Liver (tissue), 8 donors: ENCODE measurements at regions not wholly inside any gene's neighbourhood (a gene's known extent, or its start where the extent isn't known, plus 50 kb on each side); places are given as distances from the start of the nearest gene placed in this dataset.

Experiments used
- DNase-seq: peaks from one replicate; pipeline ENCODE4 v3.0.0-alpha.2; 2017; ENCODE audit warnings: low spot score
- H3K27ac ChIP-seq, 2 donors: one replicate each; pipeline ENCODE4 v1.7.0; 2013; ENCODE audit warnings: inconsistent platforms in 2 of 2, low read length in 2 of 2, control low read depth in 1 of 2, low read depth in 1 of 2, mild to moderate bottlenecking in 1 of 2
- H3K27me3 ChIP-seq, 4 donors: one replicate each; pipeline versions ENCODE4 v1.6.1 to v1.7.0; 2013; ENCODE audit warnings: low read length in 3 of 4, inconsistent platforms in 1 of 4, mild to moderate bottlenecking in 1 of 4, moderate library complexity in 1 of 4; ENCODE audit not compliant: control insufficient read depth in 4 of 4, insufficient read depth in 4 of 4
- H3K36me3 ChIP-seq, 4 donors: one replicate each; pipeline versions ENCODE4 v1.6.1 to v1.7.0; 2013; ENCODE audit warnings: low read length in 3 of 4, mild to moderate bottlenecking in 3 of 4, low read depth in 1 of 4, moderate library complexity in 1 of 4; ENCODE audit not compliant: control insufficient read depth in 4 of 4, insufficient read depth in 3 of 4
- H3K4me1 ChIP-seq, 4 donors: one replicate each; pipeline versions ENCODE4 v1.6.1 to v1.7.0; 2013; ENCODE audit warnings: low read length in 3 of 4, mild to moderate bottlenecking in 3 of 4, moderate library complexity in 1 of 4; ENCODE audit not compliant: control insufficient read depth in 4 of 4, insufficient read depth in 4 of 4
- H3K4me3 ChIP-seq, 3 donors: one replicate each; pipeline versions ENCODE4 v1.6.1 to v1.7.0; 2013; ENCODE audit warnings: low read length in 3 of 3, control low read depth in 1 of 3, low read depth in 1 of 3, mild to moderate bottlenecking in 1 of 3
- H3K9ac ChIP-seq, 2 donors: one replicate each; pipeline ENCODE4 v1.7.0; 2013; ENCODE audit warnings: low read length in 2 of 2, mild to moderate bottlenecking in 2 of 2, moderate library complexity in 2 of 2, control low read depth in 1 of 2, low read depth in 1 of 2
- H3K9me3 ChIP-seq, 4 donors: one replicate each; pipeline versions ENCODE4 v1.6.1 to v1.7.0; 2013; ENCODE audit warnings: low read length in 3 of 4; ENCODE audit not compliant: control insufficient read depth in 4 of 4
- EGR1 ChIP-seq, 2 donors: IDR thresholded peaks; 2 replicates each; pipeline ENCODE4 v1.6.1; 2016 to 2018; ENCODE audit warnings: antibody characterized with exemption in 2 of 2, low read depth in 2 of 2
- GABPA ChIP-seq, 2 donors: IDR thresholded peaks in 1 of 2; conservative IDR thresholded peaks in 1 of 2; 2 replicates each; pipeline ENCODE4 v1.6.1; 2016; ENCODE audit warnings: antibody characterized with exemption in 2 of 2, mild to moderate bottlenecking in 1 of 2, moderate library complexity in 1 of 2
- HNF4A ChIP-seq, 2 donors: conservative IDR thresholded peaks; 2 replicates each; pipeline ENCODE4 v1.6.1; 2016; ENCODE audit warnings: antibody characterized with exemption in 2 of 2, mild to moderate bottlenecking in 2 of 2
- HNF4G ChIP-seq: IDR thresholded peaks from 2 replicates; pipeline ENCODE4 v1.6.1; 2016; ENCODE audit warnings: antibody characterized with exemption
- JUND ChIP-seq, 2 donors: IDR thresholded peaks; 2 replicates each; pipeline ENCODE4 v1.6.1; 2016; ENCODE audit warnings: antibody characterized with exemption in 2 of 2
- RAD21 ChIP-seq, 2 donors: IDR thresholded peaks; 2 replicates each; pipeline ENCODE4 v1.6.1; 2016; ENCODE audit warnings: antibody characterized with exemption in 2 of 2, mild to moderate bottlenecking in 2 of 2
- REST ChIP-seq: IDR thresholded peaks from 2 replicates; pipeline ENCODE4 v1.6.1; 2016; ENCODE audit warnings: antibody characterized with exemption, mild to moderate bottlenecking
- RXRA ChIP-seq, 2 donors: IDR thresholded peaks; 2 replicates each; pipeline ENCODE4 v1.6.1; 2017 to 2018; ENCODE audit warnings: antibody characterized with exemption in 2 of 2, mild to moderate bottlenecking in 1 of 2
- SP1 ChIP-seq: IDR thresholded peaks from 2 replicates; pipeline ENCODE4 v1.6.1; 2018; ENCODE audit warnings: antibody characterized with exemption, mild to moderate bottlenecking
- TAF1 ChIP-seq: conservative IDR thresholded peaks from 2 replicates; pipeline ENCODE4 v1.6.1; 2016; ENCODE audit warnings: antibody characterized with exemption, mild to moderate bottlenecking
- YY1 ChIP-seq: IDR thresholded peaks from 2 replicates; pipeline ENCODE4 v1.6.1; 2016; ENCODE audit warnings: antibody characterized with exemption, mild to moderate bottlenecking
- ZBTB33 ChIP-seq: IDR thresholded peaks from 2 replicates; pipeline ENCODE4 v1.6.1; 2016; ENCODE audit warnings: antibody characterized with exemption
- WGBS: extraction: QIAGEN DNeasy Blood & Tissue Kit; methylation state at CpG from one replicate; pipeline ENCODE4 v1.1.7; 2013; 5-methylcytosine and 5-hydroxymethylcytosine counted together
- TF ChIP-seq, protein P1 (sequence below): fragments of 150-350 bp; IDR thresholded peaks from 2 replicates; pipeline ENCODE4 v1.5.1; 2017; ENCODE audit warnings: improper control_type of control experiment, low read depth, low read length; ENCODE audit not compliant: missing input control
- TF ChIP-seq, protein P2 (sequence below): IDR thresholded peaks from 2 replicates; pipeline ENCODE4 v1.6.1; 2016; ENCODE audit warnings: antibody characterized with exemption
- donor health status: healthy.
- donor health status: healthy.
- donor health status: healthy.
- donor health status: healthy.
- donor health status: healthy.

GRCh38 chr14:101206556-101206955, 303.0 kb upstream of the RTL1 start:
- no peak for TF ChIP-seq JUND (IDR thresholded peaks at IDR 0.05)
- TF ChIP-seq HNF4G = no peak
- TF ChIP-seq SP1 = no peak
- TF ChIP-seq EGR1 (IDR thresholded peaks at IDR 0.05; ENCODE audit: low read depth in 2 of 2) = no peak
- TF ChIP-seq, protein P1, sequence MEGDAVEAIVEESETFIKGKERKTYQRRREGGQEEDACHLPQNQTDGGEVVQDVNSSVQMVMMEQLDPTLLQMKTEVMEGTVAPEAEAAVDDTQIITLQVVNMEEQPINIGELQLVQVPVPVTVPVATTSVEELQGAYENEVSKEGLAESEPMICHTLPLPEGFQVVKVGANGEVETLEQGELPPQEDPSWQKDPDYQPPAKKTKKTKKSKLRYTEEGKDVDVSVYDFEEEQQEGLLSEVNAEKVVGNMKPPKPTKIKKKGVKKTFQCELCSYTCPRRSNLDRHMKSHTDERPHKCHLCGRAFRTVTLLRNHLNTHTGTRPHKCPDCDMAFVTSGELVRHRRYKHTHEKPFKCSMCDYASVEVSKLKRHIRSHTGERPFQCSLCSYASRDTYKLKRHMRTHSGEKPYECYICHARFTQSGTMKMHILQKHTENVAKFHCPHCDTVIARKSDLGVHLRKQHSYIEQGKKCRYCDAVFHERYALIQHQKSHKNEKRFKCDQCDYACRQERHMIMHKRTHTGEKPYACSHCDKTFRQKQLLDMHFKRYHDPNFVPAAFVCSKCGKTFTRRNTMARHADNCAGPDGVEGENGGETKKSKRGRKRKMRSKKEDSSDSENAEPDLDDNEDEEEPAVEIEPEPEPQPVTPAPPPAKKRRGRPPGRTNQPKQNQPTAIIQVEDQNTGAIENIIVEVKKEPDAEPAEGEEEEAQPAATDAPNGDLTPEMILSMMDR = no peak
- no peaks in the 10 kb centered on the region for H3K27me3 ChIP-seq
- H3K4me1 ChIP-seq = no peaks in the 10 kb centered on the region
- H3K9ac ChIP-seq = no peak overlapping the region
- WGBS = 85% methylated on average over 3 of the region's 3 CpGs
- no peak overlapping the region for H3K4me3 ChIP-seq
- H3K36me3 ChIP-seq = no peaks in the 10 kb centered on the region
- H3K27ac ChIP-seq = no peak overlapping the region
- H3K9me3 ChIP-seq = peaks cover 2 to 20% (median 11%) of the 10 kb centered on the region in 4 donors
- no peak for DNase-seq

DNA sequence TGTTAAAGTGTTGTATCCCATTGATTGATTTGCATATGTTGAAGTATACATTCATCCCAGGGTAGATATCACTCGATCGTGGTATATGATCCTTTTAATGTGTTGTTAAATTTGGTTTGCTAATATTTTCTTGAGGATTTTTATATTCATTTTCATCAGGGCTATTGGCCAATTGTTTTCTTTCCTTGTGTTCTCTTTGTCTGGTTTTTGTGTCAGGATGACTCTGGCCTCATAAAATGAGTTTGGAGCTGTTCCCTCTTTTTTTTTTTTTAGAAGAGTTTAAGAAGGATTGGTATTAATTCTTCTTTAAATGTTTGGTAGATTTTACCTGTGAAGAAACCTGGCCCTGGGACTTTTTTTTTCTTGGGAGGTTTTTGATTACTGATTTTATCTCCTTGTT, 303.5 kb upstream of the RTL1 start:
- Histone ChIP-seq H3K9ac (no peak overlapping the region), H3K27me3 (no peaks in the 10 kb centered on the region), H3K27ac (no peak overlapping the region), H3K4me1 (no peaks in the 10 kb centered on the region), H3K4me3 (no peak overlapping the region), H3K36me3 (no peaks in the 10 kb centered on the region), H3K9me3 (peaks cover 2 to 20% (median 11%) of the 10 kb centered on the region in 4 donors)
- WGBS = 92% methylated on average over 2 of the region's 2 CpGs
- no peak for TF ChIP-seq YY1
- TF ChIP-seq HNF4A (conservative IDR thresholded peaks at IDR 0.05) = no peak
- no peak for TF ChIP-seq TAF1
- no peak for TF ChIP-seq HNF4G
- no peak for TF ChIP-seq RXRA (IDR thresholded peaks at IDR 0.05)
- TF ChIP-seq, protein P1 = no peak
- DNase-seq = no peak

DNA sequence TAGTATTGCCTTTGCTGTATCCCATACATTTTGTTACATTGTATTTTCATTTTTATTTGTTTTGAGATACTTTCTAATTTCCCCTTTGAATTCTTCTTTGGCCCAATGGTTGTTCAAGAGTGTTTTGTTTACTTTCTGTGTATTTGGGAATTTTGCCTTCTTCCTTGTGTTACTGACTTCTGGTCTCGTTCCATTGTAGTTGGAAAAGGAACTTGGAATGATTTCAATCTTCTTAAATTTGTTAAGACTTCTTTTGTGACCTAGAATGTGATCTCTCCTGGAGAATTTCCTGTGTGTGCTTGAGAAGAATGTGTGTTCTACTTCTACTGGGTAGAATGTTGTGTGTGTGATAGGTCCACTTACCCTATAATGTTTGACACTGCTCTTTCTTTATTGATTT, 304.4 kb upstream of the RTL1 start:
- Histone ChIP-seq H3K9me3 (peaks cover 2 to 20% (median 11%) of the 10 kb centered on the region in 4 donors), H3K36me3 (no peaks in the 10 kb centered on the region)
- WGBS = 64% methylated on average over 1 of the region's 1 CpG
- no peak for TF ChIP-seq JUND (IDR thresholded peaks at IDR 0.05)
- TF ChIP-seq, protein P1 = no peak
- no peak for TF ChIP-seq HNF4A (conservative IDR thresholded peaks at IDR 0.05)
- TF ChIP-seq YY1 = no peak
- TF ChIP-seq, protein P2, sequence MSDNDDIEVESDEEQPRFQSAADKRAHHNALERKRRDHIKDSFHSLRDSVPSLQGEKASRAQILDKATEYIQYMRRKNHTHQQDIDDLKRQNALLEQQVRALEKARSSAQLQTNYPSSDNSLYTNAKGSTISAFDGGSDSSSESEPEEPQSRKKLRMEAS = no peak
- no peak for TF ChIP-seq RXRA (IDR thresholded peaks at IDR 0.05)
- TF ChIP-seq ZBTB33 = no peak
- TF ChIP-seq SP1 = no peak
- TF ChIP-seq TAF1 = no peak
- TF ChIP-seq REST = no peak
- no peak for TF ChIP-seq HNF4G
- TF ChIP-seq GABPA (IDR thresholded peaks at IDR 0.05 in 1 of 2, conservative IDR thresholded peaks at IDR 0.05 in 1 of 2) = no peak
- no peak for TF ChIP-seq RAD21 (IDR thresholded peaks at IDR 0.05)

More for the DNA sequence above, 304.4 kb upstream of the RTL1 start:
- Histone ChIP-seq H3K4me3 (no peak overlapping the region), H3K27me3 (no peaks in the 10 kb centered on the region), H3K4me1 (no peaks in the 10 kb centered on the region), H3K9ac (no peak overlapping the region), H3K27ac (no peak overlapping the region)
- DNase-seq = no peak
